ENCODE measurements at regions not wholly inside any gene's neighbourhood (a gene's known extent, or its start where the extent isn't known, plus 50 kb on each side); places are given as distances from the start of the nearest gene placed in this dataset.

DNA sequence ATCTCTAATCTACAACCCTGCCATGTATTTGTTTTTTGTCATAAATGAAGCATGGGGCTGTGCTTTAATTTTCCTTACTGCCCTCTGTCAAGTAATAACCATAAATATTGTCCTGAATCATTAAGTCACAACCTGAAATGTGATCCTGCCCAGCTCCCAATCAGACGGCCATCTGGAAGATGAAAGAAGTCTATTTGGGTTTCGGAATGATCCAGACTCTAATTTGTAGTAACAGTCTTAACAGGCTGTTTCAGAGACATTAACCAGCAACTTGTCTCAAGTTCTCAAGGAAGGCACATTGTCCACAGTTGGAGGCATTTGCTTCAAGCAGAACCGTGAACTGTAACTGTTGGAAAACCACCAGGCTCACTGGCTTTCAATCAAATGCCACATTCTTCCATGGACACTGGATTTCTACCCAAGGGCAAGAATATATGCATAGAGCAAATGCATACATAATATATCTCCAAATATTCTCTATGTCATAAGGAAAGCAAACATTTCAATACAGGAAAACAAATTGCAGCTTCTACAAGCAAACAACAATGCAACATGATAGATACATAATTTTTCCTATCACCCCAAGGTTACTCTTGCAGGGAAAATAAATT, 405.2 kb upstream of the NPVF start:
- TF ChIP-seq, protein P1, sequence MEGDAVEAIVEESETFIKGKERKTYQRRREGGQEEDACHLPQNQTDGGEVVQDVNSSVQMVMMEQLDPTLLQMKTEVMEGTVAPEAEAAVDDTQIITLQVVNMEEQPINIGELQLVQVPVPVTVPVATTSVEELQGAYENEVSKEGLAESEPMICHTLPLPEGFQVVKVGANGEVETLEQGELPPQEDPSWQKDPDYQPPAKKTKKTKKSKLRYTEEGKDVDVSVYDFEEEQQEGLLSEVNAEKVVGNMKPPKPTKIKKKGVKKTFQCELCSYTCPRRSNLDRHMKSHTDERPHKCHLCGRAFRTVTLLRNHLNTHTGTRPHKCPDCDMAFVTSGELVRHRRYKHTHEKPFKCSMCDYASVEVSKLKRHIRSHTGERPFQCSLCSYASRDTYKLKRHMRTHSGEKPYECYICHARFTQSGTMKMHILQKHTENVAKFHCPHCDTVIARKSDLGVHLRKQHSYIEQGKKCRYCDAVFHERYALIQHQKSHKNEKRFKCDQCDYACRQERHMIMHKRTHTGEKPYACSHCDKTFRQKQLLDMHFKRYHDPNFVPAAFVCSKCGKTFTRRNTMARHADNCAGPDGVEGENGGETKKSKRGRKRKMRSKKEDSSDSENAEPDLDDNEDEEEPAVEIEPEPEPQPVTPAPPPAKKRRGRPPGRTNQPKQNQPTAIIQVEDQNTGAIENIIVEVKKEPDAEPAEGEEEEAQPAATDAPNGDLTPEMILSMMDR (IDR thresholded peaks at IDR 0.05): no peak
- no peak for TF ChIP-seq POLR2A (IDR thresholded peaks at IDR 0.05)

Data from Peyer's patch (tissue), 4 donors.